GM12891 (cell line): ENCODE measurements at regions not wholly inside any gene's neighbourhood (a gene's known extent, or its start where the extent isn't known, plus 50 kb on each side); places are given as distances from the start of the nearest gene placed in this dataset.

ENCODE experiments used
- DNase-seq: peaks from one replicate; pipeline ENCODE4 v3.0.0; 2011; ENCODE audit warnings: low spot score; ENCODE audit not compliant: insufficient read length
- FAIRE-seq: peaks from 2 replicates; lab custom pipeline; 2011; peaks lifted over from hg19 to GRCh38; lab: Jason Lieb, UNC
- PAX5 ChIP-seq: IDR thresholded peaks from 2 replicates; pipeline ENCODE4 v1.6.1; 2011; ENCODE audit warnings: low read length, moderate library complexity, mild to moderate bottlenecking; ENCODE audit not compliant: insufficient read depth, severe bottlenecking
- POLR2A ChIP-seq: IDR thresholded peaks from 2 replicates; pipeline ENCODE4 v1.6.1; 2011; ENCODE audit warnings: low read depth, low read length, control low read depth
- POLR2AphosphoS5 ChIP-seq: IDR thresholded peaks from 2 replicates; pipeline ENCODE4 v1.6.1; 2011; ENCODE audit warnings: low read depth, low read length, control low read depth
- POU2F2 ChIP-seq: IDR thresholded peaks from 2 replicates; pipeline ENCODE4 v1.6.1; 2011; ENCODE audit warnings: low read depth, mild to moderate bottlenecking, control low read depth, low read length, moderate library complexity
- SPI1 ChIP-seq: IDR thresholded peaks from 2 replicates; pipeline ENCODE4 v1.6.1; 2011; ENCODE audit warnings: low read depth, low read length, control low read depth
- TAF1 ChIP-seq: IDR thresholded peaks from 2 replicates; pipeline ENCODE4 v1.6.1; 2011; ENCODE audit warnings: low read depth, low read length, control low read depth

- FAIRE-seq (no peak), DNase-seq (no peak)
- no peak for TF ChIP-seq PAX5
- TF ChIP-seq POU2F2 = no peak
Measured at GRCh38 chr9:12933957-12934356, 159.1 kb downstream of the LURAP1L start.

GRCh38 chr9:12934545-12935272 lies 159.9 kb downstream of the LURAP1L start:
- FAIRE-seq = no peak
- DNase-seq = no peak

GRCh38 chr9:12935714-12936113 lies 160.9 kb downstream of the LURAP1L start:
- DNase-seq = no peak
- FAIRE-seq = no peak
- TF ChIP-seq SPI1 (no peak), POU2F2 (no peak), POLR2A (no peak), PAX5 (no peak), TAF1 (no peak), POLR2AphosphoS5 (no peak)

More at GRCh38 chr9:12934545-12935272, 159.9 kb downstream of the LURAP1L start:
- TF ChIP-seq POLR2A = no peak
- no peak for TF ChIP-seq POLR2AphosphoS5
- no peak for TF ChIP-seq TAF1
- TF ChIP-seq POU2F2 = no peak
- TF ChIP-seq SPI1 = no peak
- no peak for TF ChIP-seq PAX5

- DNase-seq (no peak), FAIRE-seq (no peak)
- TF ChIP-seq SPI1 (no peak), PAX5 (no peak)
Measured at GRCh38 chr9:12954441-12954840, 179.6 kb downstream of the LURAP1L start.

GRCh38 chr9:12955510-12956163 lies 180.8 kb downstream of the LURAP1L start:
- no peak for DNase-seq

GRCh38 chr9:12956261-12956660 lies 181.4 kb downstream of the LURAP1L start:
- no peak for FAIRE-seq
- DNase-seq = no peak

More at GRCh38 chr9:12955510-12956163, 180.8 kb downstream of the LURAP1L start:
- TF ChIP-seq POLR2AphosphoS5 (no peak), POU2F2 (no peak), TAF1 (no peak), POLR2A (no peak), SPI1 (no peak), PAX5 (no peak)
- FAIRE-seq = no peak

GRCh38 chr9:12956805-12957204 lies 182.0 kb downstream of the LURAP1L start:
- no peak for FAIRE-seq
- no peak for DNase-seq

More at GRCh38 chr9:12956261-12956660, 181.4 kb downstream of the LURAP1L start:
- TF ChIP-seq POU2F2 (no peak), TAF1 (no peak), SPI1 (no peak), PAX5 (no peak), POLR2AphosphoS5 (no peak), POLR2A (no peak)

GRCh38 chr9:12958279-12958678 lies 183.5 kb downstream of the LURAP1L start:
- TF ChIP-seq TAF1 = no peak
- TF ChIP-seq POLR2A = no peak
- no peak for TF ChIP-seq POLR2AphosphoS5
- no peak for TF ChIP-seq POU2F2
- no peak for TF ChIP-seq PAX5
- no peak for TF ChIP-seq SPI1
- no peak for DNase-seq
- FAIRE-seq = no peak

More at GRCh38 chr9:12956805-12957204, 182.0 kb downstream of the LURAP1L start:
- TF ChIP-seq POLR2A = no peak
- TF ChIP-seq TAF1 = no peak
- TF ChIP-seq POU2F2 = no peak
- TF ChIP-seq POLR2AphosphoS5 = no peak
- TF ChIP-seq SPI1 = no peak
- TF ChIP-seq PAX5 = no peak

GRCh38 chr9:12958708-12959107 lies 183.9 kb downstream of the LURAP1L start:
- TF ChIP-seq POLR2A = no peak
- no peak for TF ChIP-seq TAF1
- no peak for TF ChIP-seq PAX5
- TF ChIP-seq POLR2AphosphoS5 = no peak
- TF ChIP-seq SPI1 = no peak
- DNase-seq = no peak
- no peak for FAIRE-seq

GRCh38 chr9:12961276-12961809 lies 186.5 kb downstream of the LURAP1L start:
- DNase-seq (no peak), FAIRE-seq (no peak)
- TF ChIP-seq POLR2AphosphoS5 (no peak), SPI1 (no peak), POU2F2 (no peak), PAX5 (no peak), TAF1 (no peak), POLR2A (no peak)
